Right lobe of liver (tissue), 6 donors: ENCODE measurements at regions not wholly inside any gene's neighbourhood (a gene's known extent, or its start where the extent isn't known, plus 50 kb on each side); places are given as distances from the start of the nearest gene placed in this dataset.

ENCODE experiments used
- ATAC-seq, 4 donors: fragments of 200-7000 bp; cut with Tn5 transposase; one replicate each; pipeline ENCODE4 v1.9.1; 2020; ENCODE audit warnings: mild to moderate bottlenecking in 4 of 4, moderate library complexity in 4 of 4
- DNase-seq, 3 donors: peaks; one replicate each; pipeline ENCODE4 v3.0.0-alpha.2; 2020
- H3K27ac ChIP-seq, 3 donors: fragments of 200-600 bp; one replicate each; pipeline ENCODE4 v1.8.0; 2022
- H3K27me3 ChIP-seq, 2 donors: fragments of 200-600 bp; one replicate each; pipeline ENCODE4 v1.8.0; 2022
- H3K36me3 ChIP-seq, 4 donors: fragments of 200-600 bp; sonication (generic) in 1 of 4; one replicate each; pipeline versions ENCODE4 v1.5.1 to v1.8.0; 2017 to 2022; ENCODE audit warnings: control low read depth in 1 of 4
- H3K4me1 ChIP-seq, 4 donors: fragments of 200-600 bp; sonication (generic) in 1 of 4; one replicate each; pipeline versions ENCODE4 v1.5.1 to v1.8.0; 2017 to 2022; ENCODE audit warnings: control low read depth in 1 of 4
- H3K4me3 ChIP-seq, 3 donors: fragments of 200-600 bp; one replicate each; pipeline ENCODE4 v1.8.0; 2022
- H3K9me3 ChIP-seq, 4 donors: fragments of 200-600 bp; sonication (generic) in 1 of 4; one replicate each; pipeline versions ENCODE4 v1.5.1 to v1.8.0; 2017 to 2022; ENCODE audit warnings: control low read depth in 1 of 4
- POLR2A ChIP-seq: fragments of 450-650 bp; IDR thresholded peaks from one replicate; pipeline ENCODE4 v1.6.1; 2017; ENCODE audit warnings: antibody characterized with exemption, mild to moderate bottlenecking
- WGBS: methylation state at CpG from one replicate; pipeline ENCODE4 v1.1.6; 2018; ENCODE audit warnings: low coverage, low lambda C conversion rate; ENCODE audit not compliant: insufficient coverage; ENCODE audit errors: missing lambda C conversion rate; 5-methylcytosine and 5-hydroxymethylcytosine counted together
- intact Hi-C, 2 donors: fragments of 100-400 bp; cut with DNase I; formaldehyde crosslinking; loops; one replicate each; pipeline versions ENCODE4 v1.11.2 to v1.14.1; 2022
- TF ChIP-seq, protein P1 (sequence below), 4 donors: fragments of 200-600 bp in 3 of 4; fragments of 450-650 bp in 1 of 4; IDR thresholded peaks; one replicate each; pipeline versions ENCODE4 v1.5.1 to v1.8.0; 2016 to 2022; ENCODE audit warnings: antibody characterized with exemption in 4 of 4, mild to moderate bottlenecking in 2 of 4
- donor health status: DM: no; HTN: yes; CAD: no.
- donor health status: DM: no; HTN: no; CAD: no.
- donor health status: DM: no; HTN: no; CAD: no.
- donor health status: DM: no; HTN: yes; CAD: no.
- donor health status: DM: no; HTN: yes; CAD: no.

DNA sequence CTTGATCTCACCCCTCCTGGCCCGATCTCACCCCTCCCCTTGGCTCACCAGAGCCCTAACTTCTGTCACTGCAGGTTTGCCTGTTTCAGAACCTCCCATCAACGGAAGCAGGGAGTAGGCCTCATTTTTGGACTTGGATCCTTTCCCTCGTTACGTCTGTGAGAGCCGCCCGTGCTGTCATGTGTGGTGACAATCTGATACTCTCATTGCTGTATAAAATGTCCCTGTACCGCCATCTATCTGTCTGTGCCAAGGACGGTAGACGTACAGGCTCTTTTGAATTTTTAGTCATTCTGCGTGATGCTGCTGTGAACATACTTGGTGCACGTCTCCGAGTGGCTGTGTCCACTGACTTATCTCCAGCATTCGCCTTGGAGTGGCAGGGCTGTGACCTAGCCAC, 1163.1 kb downstream of the BRD1 start:
- TF ChIP-seq, protein P1, sequence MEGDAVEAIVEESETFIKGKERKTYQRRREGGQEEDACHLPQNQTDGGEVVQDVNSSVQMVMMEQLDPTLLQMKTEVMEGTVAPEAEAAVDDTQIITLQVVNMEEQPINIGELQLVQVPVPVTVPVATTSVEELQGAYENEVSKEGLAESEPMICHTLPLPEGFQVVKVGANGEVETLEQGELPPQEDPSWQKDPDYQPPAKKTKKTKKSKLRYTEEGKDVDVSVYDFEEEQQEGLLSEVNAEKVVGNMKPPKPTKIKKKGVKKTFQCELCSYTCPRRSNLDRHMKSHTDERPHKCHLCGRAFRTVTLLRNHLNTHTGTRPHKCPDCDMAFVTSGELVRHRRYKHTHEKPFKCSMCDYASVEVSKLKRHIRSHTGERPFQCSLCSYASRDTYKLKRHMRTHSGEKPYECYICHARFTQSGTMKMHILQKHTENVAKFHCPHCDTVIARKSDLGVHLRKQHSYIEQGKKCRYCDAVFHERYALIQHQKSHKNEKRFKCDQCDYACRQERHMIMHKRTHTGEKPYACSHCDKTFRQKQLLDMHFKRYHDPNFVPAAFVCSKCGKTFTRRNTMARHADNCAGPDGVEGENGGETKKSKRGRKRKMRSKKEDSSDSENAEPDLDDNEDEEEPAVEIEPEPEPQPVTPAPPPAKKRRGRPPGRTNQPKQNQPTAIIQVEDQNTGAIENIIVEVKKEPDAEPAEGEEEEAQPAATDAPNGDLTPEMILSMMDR (IDR thresholded peaks at IDR 0.05): no peak
- no peak for TF ChIP-seq POLR2A
- Histone ChIP-seq H3K4me1 (no peaks in the 10 kb centered on the region), H3K4me3 (no peak overlapping the region), H3K36me3 (no peaks in the 10 kb centered on the region), H3K27me3 (no peaks in the 10 kb centered on the region), H3K9me3 (peaks cover 0 to 7% (median 0%) of the 10 kb centered on the region in 4 donors), H3K27ac (no peak overlapping the region)
- no peak for DNase-seq
- ATAC-seq: no peak
- WGBS: 67% methylated on average over 5 of the region's 13 CpGs
- intact Hi-C loops: no loop called here

DNA sequence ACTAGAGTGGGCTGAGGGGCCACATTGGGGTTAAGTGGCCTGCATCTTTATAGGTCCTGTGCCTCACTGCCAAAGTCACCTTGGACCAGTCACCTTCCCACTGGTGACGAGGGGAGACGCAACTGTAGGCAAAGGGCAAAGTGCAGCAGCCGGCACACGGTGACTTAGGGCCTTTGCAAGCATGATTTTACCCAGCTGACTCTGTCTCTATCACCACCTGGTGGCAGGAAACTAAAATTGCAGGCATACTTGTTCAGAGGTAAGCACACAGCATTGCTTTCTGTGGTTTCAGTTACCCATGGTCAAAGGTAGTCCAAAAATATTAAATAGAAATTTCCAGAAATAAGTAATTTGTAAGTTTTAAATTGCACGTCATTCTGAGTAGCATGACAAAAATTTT, 1164.4 kb downstream of the BRD1 start:
- Histone ChIP-seq H3K27ac (no peak overlapping the region), H3K27me3 (no peaks in the 10 kb centered on the region), H3K9me3 (peaks cover 0 to 7% (median 0%) of the 10 kb centered on the region in 4 donors), H3K36me3 (no peaks in the 10 kb centered on the region), H3K4me1 (no peaks in the 10 kb centered on the region), H3K4me3 (no peak overlapping the region)
- DNase-seq: no peak
- TF ChIP-seq POLR2A: no peak
- TF ChIP-seq, protein P1 (IDR thresholded peaks at IDR 0.05): peak; percentile 10 to 49 (median 16)
- 16% methylated on average over 3 of the region's 5 CpGs for WGBS
- ATAC-seq: peak in 1 of 4 donors; percentile 28
- intact Hi-C loops: no loop called here

DNA sequence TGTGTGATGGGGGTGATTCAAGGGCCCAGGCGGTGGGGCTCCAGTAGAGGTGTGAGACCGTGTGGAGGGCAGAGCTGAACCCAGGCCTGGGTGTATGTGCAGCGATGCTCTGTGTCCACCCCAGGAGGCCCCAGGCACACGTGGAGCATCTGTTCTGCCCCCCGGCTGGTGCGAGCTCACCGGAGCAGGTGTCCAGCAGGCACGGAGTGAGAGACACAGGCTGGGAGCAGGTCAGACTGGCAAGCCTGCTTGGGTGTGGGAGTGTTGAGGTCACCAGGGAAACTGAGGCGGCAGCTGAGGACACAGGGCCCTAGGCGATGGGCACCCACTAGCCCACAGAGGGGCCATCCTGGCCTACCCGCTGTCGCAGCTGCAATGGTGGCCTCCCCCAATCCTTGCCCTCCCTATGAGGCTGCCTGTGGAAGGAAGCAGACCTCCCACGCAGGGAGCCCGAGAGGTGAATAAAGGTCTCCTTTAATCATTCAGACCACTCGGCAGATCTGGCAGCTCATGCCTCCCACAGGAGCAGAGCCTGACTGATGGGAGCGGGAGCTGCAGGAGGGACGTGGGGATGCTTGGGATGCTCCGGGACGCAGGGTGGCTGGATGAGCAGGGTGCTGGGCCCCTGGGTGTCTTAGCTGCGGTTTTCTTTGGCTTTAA, 1165.1 kb downstream of the BRD1 start:
- ATAC-seq (no peak), DNase-seq (no peak)
- no peak overlapping the region for H3K27ac ChIP-seq
- 67% methylated on average over 3 of the region's 20 CpGs for WGBS
- H3K4me1 ChIP-seq: no peaks in the 10 kb centered on the region
- H3K9me3 ChIP-seq: peaks cover 0 to 7% (median 0%) of the 10 kb centered on the region in 4 donors
- intact Hi-C loops: no loop called here
- no peaks in the 10 kb centered on the region for H3K36me3 ChIP-seq
- TF ChIP-seq POLR2A: no peak
- TF ChIP-seq, protein P1 (IDR thresholded peaks at IDR 0.05): no peak
- H3K27me3 ChIP-seq: no peaks in the 10 kb centered on the region
- H3K4me3 ChIP-seq: no peak overlapping the region

DNA sequence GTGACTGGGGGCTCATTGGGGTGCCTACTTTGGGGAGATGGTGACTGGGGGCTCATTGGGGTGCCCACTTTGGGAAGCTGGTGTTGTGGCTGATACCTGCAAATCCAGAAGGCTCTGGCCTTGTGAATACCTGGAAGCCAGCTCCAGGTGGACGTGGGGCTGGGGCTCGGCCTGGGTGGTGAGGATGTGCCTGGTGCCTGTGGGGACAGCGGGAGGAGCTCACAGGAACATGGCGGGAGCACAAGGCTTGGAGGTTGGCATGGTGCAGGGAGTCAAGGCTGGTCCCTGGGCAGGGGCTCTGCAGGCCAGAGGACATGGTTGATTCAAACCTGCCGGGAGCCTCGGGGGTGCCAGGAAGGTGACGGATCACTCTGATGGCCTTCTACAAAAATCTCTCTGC, 1165.7 kb downstream of the BRD1 start:
- Histone ChIP-seq H3K9me3 (peaks cover 0 to 7% (median 0%) of the 10 kb centered on the region in 4 donors), H3K4me3 (no peak overlapping the region), H3K36me3 (no peaks in the 10 kb centered on the region), H3K4me1 (no peaks in the 10 kb centered on the region), H3K27ac (no peak overlapping the region), H3K27me3 (no peaks in the 10 kb centered on the region)
- ATAC-seq: no peak
- intact Hi-C loops: no loop called here
- no peak for DNase-seq
- WGBS: 33% methylated on average over 1 of the region's 7 CpGs
- TF ChIP-seq, protein P1 (IDR thresholded peaks at IDR 0.05): no peak
- TF ChIP-seq POLR2A: no peak
